ENCODE measurements at regions not wholly inside any gene's neighbourhood (a gene's known extent, or its start where the extent isn't known, plus 50 kb on each side); places are given as distances from the start of the nearest gene placed in this dataset.
"Not testable (repeated sequence)": the region's sequence is repeated elsewhere in the genome, so short reads cannot be mapped to it uniquely, and the experiment has no call there.

GRCh38 chr5:93985940-93986570, 244.7 kb upstream of the POU5F2 start:
- not testable (repeated sequence) for TF ChIP-seq EP300 (IDR thresholded peaks at IDR 0.05; ENCODE audit: low read depth); CTCF (IDR thresholded peaks at IDR 0.05); POLR2A (IDR thresholded peaks at IDR 0.05); POLR2AphosphoS5 (IDR thresholded peaks at IDR 0.05)

All from transverse colon (tissue), 4 donors.